SK-N-SH (cell line): ENCODE measurements at regions not wholly inside any gene's neighbourhood (a gene's known extent, or its start where the extent isn't known, plus 50 kb on each side); places are given as distances from the start of the nearest gene placed in this dataset.

ENCODE experiments used
- CTCF ChIA-PET: fragments of 300-600, 350-600 bp; formaldehyde crosslinking; extraction: SDS; loops from one replicate; lab custom pipeline; 2021; lab: Yijun Ruan, JAX
- POLR2A ChIA-PET: fragments of 350-600 bp; sonication (Branson Sonifier 250); formaldehyde crosslinking; extraction: SDS; loops from one replicate; lab custom pipeline; 2020; ENCODE audit warnings: antibody characterized with exemption, inconsistent platforms; lab: Yijun Ruan, JAX
- DNase-seq: peaks from one replicate; pipeline ENCODE4 v3.0.0; 2012
- H2AFZ ChIP-seq: fragments of 200-600 bp; sonication (generic); 2 replicates; pipeline ENCODE4 v1.8.1; 2016; ENCODE audit warnings: antibody characterized with exemption, mild to moderate bottlenecking, low read depth
- H3F3A ChIP-seq: fragments of 200-600 bp; sonication (generic); replicated peaks from 2 replicates; pipeline ENCODE3; 2016; ENCODE audit warnings: antibody characterized with exemption, mild to moderate bottlenecking; ENCODE audit not compliant: insufficient read depth
- H3K27ac ChIP-seq, 2 experiments: fragments of 200-500 bp in 1 of 2; fragments of 200-600 bp in 1 of 2; sonication (Bioruptor generic) in 1 of 2; sonication (generic), shearing (Covaris generic) in 1 of 2; 2 replicates each; pipeline versions ENCODE4 v1.5.1 to v1.6.1; 2014 to 2016; ENCODE audit warnings: low read depth in 2 of 2, inconsistent platforms in 1 of 2, low read length in 1 of 2, mild to moderate bottlenecking in 1 of 2, mixed read lengths in 1 of 2
- H3K27me3 ChIP-seq: fragments of 200-600 bp; sonication (generic), shearing (Covaris generic); 2 replicates; pipeline ENCODE4 v1.6.1; 2016; ENCODE audit warnings: mixed run types; ENCODE audit not compliant: insufficient read depth
- H3K36me3 ChIP-seq, 2 experiments: fragments of 200-500 bp in 1 of 2; fragments of 200-600 bp in 1 of 2; sonication (Bioruptor generic) in 1 of 2; sonication (generic) in 1 of 2; replicated peaks in 1 of 2; 2 replicates each; pipeline versions ENCODE3 to v1.5.1; 2014 to 2016; ENCODE audit warnings: low read length in 1 of 2, mild to moderate bottlenecking in 1 of 2; ENCODE audit not compliant: insufficient read depth in 2 of 2, control insufficient read depth in 1 of 2
- H3K4me1 ChIP-seq, 2 experiments: fragments of 200-500 bp in 1 of 2; fragments of 200-600 bp in 1 of 2; sonication (Bioruptor generic) in 1 of 2; sonication (generic), shearing (Covaris generic) in 1 of 2; 2 replicates each; pipeline versions ENCODE4 v1.5.1 to v1.6.1; 2014 to 2016; ENCODE audit warnings: low read depth in 1 of 2, low read length in 1 of 2, mixed run types in 1 of 2; ENCODE audit not compliant: insufficient read depth in 2 of 2, control insufficient read depth in 1 of 2
- H3K4me2 ChIP-seq: fragments of 200-600 bp; sonication (generic), shearing (Covaris generic); 2 replicates; pipeline ENCODE4 v1.6.1; 2017; ENCODE audit warnings: mixed run types
- H3K4me3 ChIP-seq, 2 experiments: fragments of 200-500 bp in 1 of 2; fragments of 200-600 bp in 1 of 2; sonication (Bioruptor generic) in 1 of 2; sonication (generic), shearing (Covaris generic) in 1 of 2; 2 replicates each; pipeline versions ENCODE4 v1.5.1 to v1.8.1; 2014 to 2016; ENCODE audit warnings: low read depth in 2 of 2, inconsistent platforms in 1 of 2, low read length in 1 of 2, mild to moderate bottlenecking in 1 of 2, mixed read lengths in 1 of 2, moderate library complexity in 1 of 2
- H3K79me2 ChIP-seq: fragments of 200-600 bp; sonication (generic); 2 replicates; pipeline ENCODE4 v1.8.1; 2017; ENCODE audit warnings: mild to moderate bottlenecking; ENCODE audit not compliant: insufficient read depth
- H3K9ac ChIP-seq: fragments of 200-600 bp; sonication (generic); 2 replicates; pipeline ENCODE4 v1.6.1; 2017; ENCODE audit warnings: mixed run types
- H3K9me2 ChIP-seq: fragments of 200-600 bp; sonication (generic); 2 replicates; pipeline ENCODE4 v1.6.1; 2017; ENCODE audit warnings: mixed run types
- H3K9me3 ChIP-seq: fragments of 200-600 bp; sonication (generic); 2 replicates; pipeline ENCODE4 v1.6.1; 2017; ENCODE audit warnings: mixed run types, mild to moderate bottlenecking, moderate library complexity
- H4K20me1 ChIP-seq: fragments of 200-600 bp; sonication (generic); 2 replicates; pipeline ENCODE4 v1.6.1; 2017; ENCODE audit warnings: mild to moderate bottlenecking, mixed run types; ENCODE audit not compliant: insufficient read depth
- CHD2 ChIP-seq: fragments of 150-350 bp; IDR thresholded peaks from 2 replicates; pipeline ENCODE4 v1.6.1; 2018; ENCODE audit warnings: low read length; ENCODE audit not compliant: partially characterized antibody
- EZH2phosphoT487 ChIP-seq: fragments of 200-600 bp; sonication (generic); IDR thresholded peaks from 2 replicates; pipeline ENCODE4 v1.6.1; 2017; ENCODE audit warnings: low read depth, mixed run types, mild to moderate bottlenecking, antibody characterized with exemption, moderate library complexity, borderline replicate concordance
- NFIC ChIP-seq: IDR thresholded peaks from 2 replicates; pipeline ENCODE4 v1.4.0; 2012; ENCODE audit warnings: borderline replicate concordance
- SIN3A ChIP-seq: IDR thresholded peaks from 2 replicates; pipeline ENCODE4 v1.6.1; 2012; ENCODE audit warnings: low read depth, mild to moderate bottlenecking, low read length, moderate library complexity, borderline replicate concordance
- TCF12 ChIP-seq: IDR thresholded peaks from 2 replicates; pipeline ENCODE4 v1.4.0; 2012
- TEAD4 ChIP-seq: IDR thresholded peaks from 2 replicates; pipeline ENCODE4 v1.4.0; 2012; ENCODE audit warnings: mild to moderate bottlenecking, borderline replicate concordance; ENCODE audit not compliant: insufficient read depth
- USF1 ChIP-seq: IDR thresholded peaks from 2 replicates; pipeline ENCODE4 v1.4.0; 2012; ENCODE audit warnings: low read depth, borderline replicate concordance
- WGBS: methylation state at CpG from one replicate; pipeline ENCODE4 v1.1.6; 2017; ENCODE audit warnings: low lambda C conversion rate; 5-methylcytosine and 5-hydroxymethylcytosine counted together
- TF ChIP-seq, protein P1 (sequence below): IDR thresholded peaks from 2 replicates; pipeline ENCODE4 v1.6.1; 2012; ENCODE audit warnings: mild to moderate bottlenecking, low read depth, low read length, moderate library complexity
- TF ChIP-seq, protein P2 (sequence below): IDR thresholded peaks from 2 replicates; pipeline ENCODE4; 2012

- Histone ChIP-seq H3K9me3 (peaks cover 6% of the 10 kb centered on the region; the same call in 1 of the 2 replicates), H3K9me2 (no peaks in the 10 kb centered on the region), H3K4me1 (no peaks in the 10 kb centered on the region; a peak in 2 of 4 replicates), H2AFZ (no peak overlapping the region), H3K4me2 (no peak overlapping the region), H3K79me2 (no peaks in the 10 kb centered on the region), H3K4me3 (no peak overlapping the region), H3K27ac (no peak overlapping the region), H4K20me1 (no peaks in the 10 kb centered on the region), H3F3A (no peaks in the 10 kb centered on the region), H3K9ac (no peak overlapping the region), H3K36me3 (no peaks in the 10 kb centered on the region), H3K27me3 (no peaks in the 10 kb centered on the region)
- POLR2A ChIA-PET, result no interaction called here
- CTCF ChIA-PET, result no interaction called here
- 29% methylated on average over 1 of the region's 1 CpG for WGBS
- TF ChIP-seq SIN3A (no peak), TEAD4 (no peak), NFIC (no peak), TCF12 (no peak), EZH2phosphoT487 (no peak)
- TF ChIP-seq, protein P1, sequence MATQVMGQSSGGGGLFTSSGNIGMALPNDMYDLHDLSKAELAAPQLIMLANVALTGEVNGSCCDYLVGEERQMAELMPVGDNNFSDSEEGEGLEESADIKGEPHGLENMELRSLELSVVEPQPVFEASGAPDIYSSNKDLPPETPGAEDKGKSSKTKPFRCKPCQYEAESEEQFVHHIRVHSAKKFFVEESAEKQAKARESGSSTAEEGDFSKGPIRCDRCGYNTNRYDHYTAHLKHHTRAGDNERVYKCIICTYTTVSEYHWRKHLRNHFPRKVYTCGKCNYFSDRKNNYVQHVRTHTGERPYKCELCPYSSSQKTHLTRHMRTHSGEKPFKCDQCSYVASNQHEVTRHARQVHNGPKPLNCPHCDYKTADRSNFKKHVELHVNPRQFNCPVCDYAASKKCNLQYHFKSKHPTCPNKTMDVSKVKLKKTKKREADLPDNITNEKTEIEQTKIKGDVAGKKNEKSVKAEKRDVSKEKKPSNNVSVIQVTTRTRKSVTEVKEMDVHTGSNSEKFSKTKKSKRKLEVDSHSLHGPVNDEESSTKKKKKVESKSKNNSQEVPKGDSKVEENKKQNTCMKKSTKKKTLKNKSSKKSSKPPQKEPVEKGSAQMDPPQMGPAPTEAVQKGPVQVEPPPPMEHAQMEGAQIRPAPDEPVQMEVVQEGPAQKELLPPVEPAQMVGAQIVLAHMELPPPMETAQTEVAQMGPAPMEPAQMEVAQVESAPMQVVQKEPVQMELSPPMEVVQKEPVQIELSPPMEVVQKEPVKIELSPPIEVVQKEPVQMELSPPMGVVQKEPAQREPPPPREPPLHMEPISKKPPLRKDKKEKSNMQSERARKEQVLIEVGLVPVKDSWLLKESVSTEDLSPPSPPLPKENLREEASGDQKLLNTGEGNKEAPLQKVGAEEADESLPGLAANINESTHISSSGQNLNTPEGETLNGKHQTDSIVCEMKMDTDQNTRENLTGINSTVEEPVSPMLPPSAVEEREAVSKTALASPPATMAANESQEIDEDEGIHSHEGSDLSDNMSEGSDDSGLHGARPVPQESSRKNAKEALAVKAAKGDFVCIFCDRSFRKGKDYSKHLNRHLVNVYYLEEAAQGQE, result no peak
- DNase-seq, result no peak
Measured at GRCh38 chr6:71123051-71123450, 165.6 kb upstream of the OGFRL1 start.

DNA sequence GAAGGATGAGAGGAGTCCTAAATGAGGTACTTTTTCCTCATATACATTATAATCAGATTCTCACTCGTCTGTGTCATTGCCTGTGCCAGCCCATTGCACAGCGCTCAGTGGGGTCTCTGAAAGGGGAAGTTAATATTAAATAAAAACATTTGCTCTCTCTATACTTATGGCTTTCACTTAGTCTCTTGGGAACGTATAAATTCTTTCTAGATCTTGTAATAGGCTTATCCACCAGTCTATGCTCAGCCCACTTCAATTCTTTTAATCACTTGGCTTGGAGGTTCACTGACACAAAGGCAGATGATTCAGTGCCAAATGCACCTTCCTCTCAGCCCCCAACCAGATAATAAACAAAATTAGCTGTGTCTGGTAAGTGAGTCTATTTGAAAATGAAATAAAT is 164.3 kb upstream of the OGFRL1 start:
- Histone ChIP-seq H3K36me3 (no peaks in the 10 kb centered on the region), H3K4me1 (no peaks in the 10 kb centered on the region; a peak in 2 of 4 replicates), H2AFZ (no peak overlapping the region), H3K9ac (no peak overlapping the region), H3K27ac (no peak overlapping the region), H3K27me3 (no peaks in the 10 kb centered on the region), H3F3A (no peaks in the 10 kb centered on the region), H4K20me1 (no peaks in the 10 kb centered on the region), H3K4me2 (no peak overlapping the region), H3K9me2 (no peaks in the 10 kb centered on the region), H3K9me3 (peaks cover 5% of the 10 kb centered on the region; the same call in 1 of the 2 replicates), H3K79me2 (no peaks in the 10 kb centered on the region), H3K4me3 (no peak overlapping the region)
- TF ChIP-seq USF1 (no peak), CHD2 (no peak)
- TF ChIP-seq, protein P2, sequence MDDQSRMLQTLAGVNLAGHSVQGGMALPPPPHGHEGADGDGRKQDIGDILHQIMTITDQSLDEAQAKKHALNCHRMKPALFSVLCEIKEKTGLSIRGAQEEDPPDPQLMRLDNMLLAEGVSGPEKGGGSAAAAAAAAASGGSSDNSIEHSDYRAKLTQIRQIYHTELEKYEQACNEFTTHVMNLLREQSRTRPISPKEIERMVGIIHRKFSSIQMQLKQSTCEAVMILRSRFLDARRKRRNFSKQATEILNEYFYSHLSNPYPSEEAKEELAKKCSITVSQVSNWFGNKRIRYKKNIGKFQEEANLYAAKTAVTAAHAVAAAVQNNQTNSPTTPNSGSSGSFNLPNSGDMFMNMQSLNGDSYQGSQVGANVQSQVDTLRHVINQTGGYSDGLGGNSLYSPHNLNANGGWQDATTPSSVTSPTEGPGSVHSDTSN, result no peak
- TF ChIP-seq, protein P1, result no peak
- DNase-seq, result no peak
- 18% methylated on average over 3 of the region's 3 CpGs for WGBS
- CTCF ChIA-PET, result no interaction called here
- POLR2A ChIA-PET, result no interaction called here
